Fibroblast of mammary gland (primary cell): ENCODE measurements at regions not wholly inside any gene's neighbourhood (a gene's known extent, or its start where the extent isn't known, plus 50 kb on each side); places are given as distances from the start of the nearest gene placed in this dataset.

ENCODE experiments used
- DNase-seq: peaks from one replicate; pipeline ENCODE4 v3.0.0-alpha.2; 2010; ENCODE audit warnings: low read depth
- H3K4me3 ChIP-seq: 2 replicates; pipeline ENCODE4 v1.5.1; 2011; ENCODE audit warnings: low read depth, mild to moderate bottlenecking, low read length, moderate library complexity; ENCODE audit not compliant: control insufficient read depth
- CTCF ChIP-seq: conservative IDR thresholded peaks from 2 replicates; pipeline ENCODE4 v1.5.1; 2011; ENCODE audit warnings: low read depth, low read length, inconsistent platforms; ENCODE audit not compliant: control insufficient read depth, insufficient read depth

DNA sequence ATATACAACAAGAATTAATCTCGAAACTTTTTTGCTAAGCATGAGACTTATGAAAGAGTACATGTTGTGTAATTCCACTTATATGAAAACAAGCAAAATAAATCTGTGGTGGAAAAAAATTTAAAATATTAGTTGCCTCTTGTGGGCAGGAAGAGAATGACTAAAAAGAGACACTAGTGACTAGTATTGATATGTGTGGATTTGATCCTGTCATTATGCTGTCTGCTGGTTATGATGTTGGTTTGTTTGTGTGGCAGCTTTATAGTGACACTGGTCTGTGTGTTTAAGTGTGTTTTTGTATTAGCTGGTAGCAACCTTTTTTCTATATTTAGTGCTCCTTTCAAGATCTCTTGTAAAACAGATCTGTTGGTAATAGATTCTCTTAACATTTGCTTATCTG lies 267.8 kb upstream of the NRIP1 start:
- no peak for DNase-seq
- TF ChIP-seq CTCF, result no peak
- no peak overlapping the region for H3K4me3 ChIP-seq

GRCh38 chr21:15333136-15333710 lies 268.4 kb upstream of the NRIP1 start:
- TF ChIP-seq CTCF, result no peak
- H3K4me3 ChIP-seq, result no peak overlapping the region
- no peak for DNase-seq

- no peak overlapping the region for H3K4me3 ChIP-seq
- no peak for DNase-seq
These were observed 269.2 kb upstream of the NRIP1 start for GRCh38 chr21:15333951-15334350.

DNA sequence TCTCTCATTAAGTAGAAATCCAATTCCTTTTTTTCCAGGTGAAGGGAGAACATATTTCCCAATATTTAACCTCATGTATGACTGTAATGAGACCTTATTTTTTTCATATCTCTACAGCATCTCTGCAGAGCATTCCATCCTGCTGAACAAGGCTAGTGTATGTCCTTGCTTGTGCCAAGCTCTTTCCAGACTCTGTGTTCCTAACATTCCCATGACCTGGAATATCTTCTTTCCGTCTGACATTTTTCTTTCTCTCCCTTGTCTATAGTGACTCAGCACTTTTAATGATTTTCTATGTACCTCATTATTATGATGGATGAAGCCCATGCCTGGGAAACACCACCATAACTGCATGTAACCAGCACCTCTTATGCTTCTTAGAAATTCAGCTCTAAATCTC lies 278.3 kb upstream of the NRIP1 start:
- peak; percentile 56 for DNase-seq
- no peak overlapping the region for H3K4me3 ChIP-seq
- no peak for TF ChIP-seq CTCF

More at GRCh38 chr21:15333951-15334350, 269.2 kb upstream of the NRIP1 start:
- no peak for TF ChIP-seq CTCF

DNA sequence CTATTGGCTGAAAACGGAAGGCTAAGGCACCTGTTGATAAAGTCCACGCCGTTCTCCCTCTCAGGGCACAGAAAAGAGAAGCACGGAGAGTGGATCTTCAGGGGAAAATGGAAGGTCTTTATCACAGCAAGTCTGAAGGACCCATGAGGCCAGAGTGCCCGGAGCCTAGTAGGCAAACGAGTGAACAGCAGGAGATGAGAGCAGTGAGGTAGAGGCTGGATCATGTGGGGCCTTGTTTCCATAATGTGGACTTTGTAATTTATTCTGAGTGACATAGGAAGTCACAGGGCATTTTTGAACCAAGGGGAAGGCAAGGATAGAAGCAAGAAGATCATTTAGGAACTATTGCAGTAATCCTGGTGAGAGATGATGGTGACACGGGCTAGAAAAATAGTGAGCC lies 287.2 kb upstream of the NRIP1 start:
- no peak for DNase-seq
- H3K4me3 ChIP-seq, result no peak overlapping the region
- no peak for TF ChIP-seq CTCF

DNA sequence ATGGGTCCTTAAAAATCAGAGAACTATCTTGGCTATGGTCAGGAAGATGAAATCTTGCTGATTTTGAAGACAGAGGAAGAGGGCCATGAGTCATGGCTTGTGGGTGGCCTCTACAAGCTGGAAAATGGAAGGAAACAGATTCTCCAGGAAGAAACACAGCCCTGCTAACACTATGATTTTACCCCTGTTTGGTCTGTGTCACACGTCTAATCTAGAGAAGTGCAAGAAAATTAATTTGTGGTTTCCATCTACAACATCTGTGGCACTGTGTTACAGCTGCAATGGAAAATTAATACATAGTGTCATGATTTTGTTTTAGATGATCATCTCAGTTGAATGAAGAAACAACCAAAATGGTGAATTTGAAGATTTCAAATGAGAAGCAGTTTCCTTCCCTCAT lies 288.7 kb upstream of the NRIP1 start:
- no peak for TF ChIP-seq CTCF
- H3K4me3 ChIP-seq, result no peak overlapping the region
- DNase-seq, result peak; percentile 11

DNA sequence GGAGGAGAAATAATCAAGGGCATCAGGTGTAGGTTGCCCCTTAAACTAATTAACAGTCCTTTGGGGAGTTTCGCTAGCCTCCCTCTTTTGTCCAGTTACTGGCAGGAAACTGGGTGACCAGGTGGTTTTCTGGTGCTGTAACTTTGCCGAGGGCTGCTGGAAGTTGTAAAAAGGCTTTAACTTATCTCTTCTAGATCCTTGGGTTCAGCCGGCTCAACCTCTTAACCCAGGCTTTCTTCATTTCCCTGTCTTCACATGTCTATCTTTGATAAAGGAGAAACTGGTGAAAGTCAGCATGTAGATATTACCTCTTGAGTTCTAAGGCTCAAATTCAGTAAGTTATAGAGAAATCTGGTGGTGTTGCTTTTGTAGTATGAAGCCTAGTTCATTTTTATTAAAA lies 289.7 kb upstream of the NRIP1 start:
- DNase-seq, result no peak
- no peak overlapping the region for H3K4me3 ChIP-seq
- no peak for TF ChIP-seq CTCF
